ENCODE measurements at regions not wholly inside any gene's neighbourhood (a gene's known extent, or its start where the extent isn't known, plus 50 kb on each side); places are given as distances from the start of the nearest gene placed in this dataset.

DNA sequence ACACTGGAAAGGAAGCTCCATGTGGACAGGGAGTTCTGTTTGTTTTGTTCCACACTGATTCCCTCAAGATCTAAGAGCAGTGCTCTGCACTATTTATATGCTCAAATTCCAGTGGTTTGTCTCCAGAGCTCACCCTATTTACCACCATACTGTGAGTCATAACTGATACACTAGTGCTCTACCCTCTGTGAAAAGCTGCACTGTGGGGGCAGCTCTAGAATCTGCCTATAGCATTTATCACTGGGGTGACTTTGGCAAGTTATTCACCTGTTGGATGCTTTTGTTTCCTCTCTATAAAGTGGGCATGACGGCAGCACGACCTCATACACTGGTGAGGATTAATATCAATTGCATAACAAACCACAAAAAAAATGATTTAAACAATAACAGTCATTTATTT, 307.8 kb downstream of the NR2F1-AS1 start:
- no peak for DNase-seq

DNA sequence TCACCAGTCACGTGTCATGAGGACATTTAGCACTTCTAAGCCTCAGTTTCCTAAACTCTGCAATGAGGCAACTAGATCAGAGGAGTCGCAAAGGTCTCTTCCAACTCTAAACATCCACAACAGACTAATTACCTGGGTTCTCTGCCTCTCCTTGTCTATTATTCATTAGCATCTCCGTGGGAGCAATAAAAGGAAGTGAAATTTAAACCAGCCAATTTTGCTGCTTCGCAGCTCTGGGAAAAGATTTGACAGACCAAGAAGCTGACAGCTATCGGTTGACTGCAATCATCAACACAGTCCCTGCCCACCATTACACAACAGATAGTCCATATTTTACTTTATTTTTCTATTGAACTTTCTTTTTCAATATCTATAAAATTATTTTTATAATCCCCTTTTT, 308.9 kb downstream of the NR2F1-AS1 start:
- no peak for DNase-seq

DNA sequence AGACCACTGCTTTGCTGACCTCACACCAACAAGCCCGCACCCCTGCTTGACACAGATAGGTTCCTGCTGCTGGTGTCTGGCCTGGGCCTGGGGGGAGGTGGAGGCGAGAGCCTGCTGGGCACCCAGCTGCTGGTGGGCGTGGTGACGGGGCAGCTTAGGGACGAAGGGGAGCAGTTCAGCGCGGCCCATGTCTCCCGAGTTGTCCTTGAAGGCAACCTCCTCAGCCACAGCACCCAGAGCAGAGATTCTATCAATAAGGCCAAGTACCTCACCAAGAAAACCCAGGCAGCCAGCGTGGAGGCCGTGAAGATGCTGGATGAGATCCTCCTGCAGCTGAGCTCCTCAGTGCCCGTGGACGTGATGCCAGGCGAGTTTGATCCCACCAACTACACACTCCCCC, 313.3 kb downstream of the NR2F1-AS1 start:
- no peak for DNase-seq

DNA sequence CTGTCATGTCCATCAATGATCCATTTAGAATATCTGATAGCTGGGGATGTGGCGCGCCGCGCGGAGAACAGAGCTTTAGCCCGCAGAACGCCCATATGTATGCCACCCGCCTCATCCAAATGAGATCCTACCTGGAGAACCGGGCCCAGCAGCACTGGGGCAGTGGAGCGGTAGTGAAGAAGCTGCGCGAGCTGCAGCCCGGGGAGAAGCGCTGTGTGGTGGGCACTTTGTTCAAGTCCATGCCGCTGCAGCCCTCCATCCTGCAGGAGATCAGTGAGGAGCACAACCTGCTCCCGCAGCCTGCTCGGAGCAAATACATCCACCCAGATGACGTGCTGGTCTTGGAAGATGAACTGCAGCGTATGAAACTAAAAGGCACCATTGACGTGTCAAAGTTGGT, 313.7 kb downstream of the NR2F1-AS1 start:
- DNase-seq: no peak

DNA sequence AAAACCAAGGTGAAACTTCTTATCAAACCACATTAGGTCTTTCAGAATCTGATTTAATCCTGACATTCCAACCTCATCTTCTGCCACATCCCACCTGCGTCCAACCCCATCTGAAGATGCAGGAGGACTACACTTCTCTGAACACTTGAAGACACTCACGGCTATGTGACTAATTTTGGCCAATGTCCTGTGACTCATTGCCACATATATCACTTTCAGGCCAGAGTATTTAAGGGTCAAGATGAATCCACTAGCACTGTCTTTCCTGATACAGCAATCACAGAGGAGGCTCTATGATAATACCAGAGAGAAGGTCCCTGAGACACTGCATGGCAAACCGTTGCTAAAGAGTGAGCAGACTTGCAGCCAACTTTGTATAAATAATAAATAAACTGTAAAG, 323.4 kb downstream of the NR2F1-AS1 start:
- no peak for DNase-seq

DNA sequence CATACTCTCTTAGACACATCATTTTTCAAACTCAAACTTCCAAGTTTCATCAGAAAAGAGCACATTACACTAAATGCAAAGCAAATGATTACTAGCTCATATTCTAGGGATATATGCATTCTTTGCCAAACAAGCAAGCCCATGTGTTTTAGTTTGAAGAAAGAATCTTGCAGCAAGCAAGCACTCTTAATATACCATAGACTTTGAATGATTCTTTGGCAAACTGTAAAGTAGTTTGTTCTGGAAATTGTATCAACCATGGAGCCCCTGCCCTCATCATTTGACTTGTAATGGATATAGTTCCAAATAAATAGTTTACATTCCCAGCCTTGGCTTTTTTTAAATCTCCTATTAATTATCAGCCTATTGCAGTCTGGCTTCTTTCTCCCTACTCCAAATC, 325.2 kb downstream of the NR2F1-AS1 start:
- DNase-seq: no peak

DNA sequence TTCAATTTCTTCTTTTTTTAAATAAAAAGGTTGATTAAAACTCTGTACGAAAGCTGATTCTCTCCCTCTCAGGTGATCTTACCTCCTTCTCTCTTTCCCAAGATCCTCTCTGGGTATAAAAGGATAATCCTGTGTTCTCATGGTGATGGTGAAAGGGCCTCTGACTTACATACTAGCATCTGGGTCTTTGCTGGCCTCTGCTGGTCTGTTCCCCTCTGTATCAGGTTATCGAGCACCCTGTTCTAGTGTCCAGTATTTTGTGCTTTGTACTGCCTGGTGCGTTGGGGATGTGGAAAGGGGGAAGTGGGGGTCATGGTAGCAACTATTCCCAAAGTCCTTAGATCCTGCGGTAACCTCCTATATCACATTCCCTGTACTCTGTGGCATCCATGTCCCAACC, 328.9 kb downstream of the NR2F1-AS1 start:
- DNase-seq: no peak

DNA sequence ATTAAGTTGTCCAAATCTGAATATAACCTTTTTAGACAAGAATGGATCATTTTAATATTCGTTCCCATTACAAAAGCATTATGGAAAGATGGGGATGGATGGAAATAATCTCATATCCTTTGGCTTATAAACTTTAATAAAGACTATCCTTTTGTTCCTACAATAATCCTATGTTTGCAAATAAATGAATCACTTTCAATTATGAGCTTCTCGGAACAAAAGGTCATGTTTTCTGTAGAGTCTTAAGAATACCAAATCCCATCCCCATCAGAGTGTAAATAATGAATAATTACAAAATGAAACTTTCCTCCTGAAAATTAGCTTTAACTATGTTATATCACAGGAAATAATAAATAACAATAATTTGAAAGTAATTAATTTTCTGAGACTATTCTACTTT, 329.7 kb downstream of the NR2F1-AS1 start:
- no peak for DNase-seq

DNA sequence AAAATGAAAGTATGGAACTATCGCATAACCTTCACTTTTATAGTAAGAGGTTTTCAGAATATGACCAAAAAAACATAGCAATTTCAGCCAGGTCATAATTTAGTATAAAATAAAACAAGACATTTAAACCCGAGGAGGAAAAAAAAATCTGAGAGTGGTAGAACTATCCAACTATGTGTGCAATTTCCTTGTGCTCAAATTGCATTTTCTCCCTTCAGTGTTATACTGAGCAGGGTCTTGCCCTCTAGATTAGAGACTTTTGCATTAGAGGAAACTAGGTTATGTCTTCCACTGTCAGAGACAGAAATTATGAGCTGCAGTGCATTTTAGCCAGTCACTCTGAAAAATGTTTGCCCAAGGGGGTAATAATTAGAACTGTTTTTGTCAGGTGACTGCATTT, 330.6 kb downstream of the NR2F1-AS1 start:
- no peak for DNase-seq

DNA sequence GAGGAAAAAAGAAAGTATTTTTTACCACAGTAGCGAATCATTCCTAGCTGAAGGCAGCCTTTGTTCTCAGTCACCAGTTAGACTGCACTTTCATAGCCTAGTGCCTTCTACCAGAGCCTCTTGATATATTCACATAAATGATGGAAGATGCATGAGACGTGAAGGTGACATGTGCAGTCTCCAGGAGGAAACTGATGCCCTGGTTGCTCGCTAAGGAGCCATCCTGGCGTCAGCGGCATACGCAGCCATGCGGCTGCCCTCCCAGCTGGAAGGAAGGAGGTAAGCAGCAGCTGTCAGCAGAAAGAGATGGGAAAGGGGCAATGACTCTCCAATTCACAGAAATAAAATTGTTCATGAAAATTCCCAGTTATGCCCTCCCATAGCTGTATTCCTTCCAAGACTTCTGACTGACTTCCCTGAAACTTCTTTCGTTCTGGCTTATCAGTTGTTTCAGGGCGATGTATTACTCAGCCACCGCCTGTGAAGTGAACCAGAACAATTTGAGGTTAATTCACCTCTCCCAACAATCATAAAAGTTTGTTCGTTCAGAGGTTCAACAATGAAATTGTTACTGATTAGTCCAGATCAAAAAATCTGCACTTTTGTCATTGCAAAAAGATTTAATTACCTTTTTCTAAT, 331.2 kb downstream of the NR2F1-AS1 start:
- no peak for DNase-seq

DNA sequence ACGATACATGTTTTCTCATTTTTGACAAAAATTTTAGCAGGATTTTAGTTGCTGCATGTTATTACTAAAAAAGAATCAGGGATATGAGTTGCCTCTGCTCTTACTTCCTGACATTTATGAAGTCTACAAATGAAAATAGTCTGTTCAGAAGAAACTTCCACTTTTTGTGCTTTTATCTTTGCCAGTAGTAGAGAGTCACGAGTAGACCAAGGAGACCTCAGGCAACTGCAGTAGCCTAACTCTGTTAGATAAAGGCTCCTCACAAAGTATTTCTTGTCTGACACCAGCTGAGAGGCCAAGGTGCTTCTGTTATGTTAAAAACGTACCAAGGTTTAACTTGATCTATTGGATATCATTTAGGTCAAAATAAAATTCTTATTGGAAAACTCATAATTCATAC, 333.9 kb downstream of the NR2F1-AS1 start:
- DNase-seq: no peak

DNA sequence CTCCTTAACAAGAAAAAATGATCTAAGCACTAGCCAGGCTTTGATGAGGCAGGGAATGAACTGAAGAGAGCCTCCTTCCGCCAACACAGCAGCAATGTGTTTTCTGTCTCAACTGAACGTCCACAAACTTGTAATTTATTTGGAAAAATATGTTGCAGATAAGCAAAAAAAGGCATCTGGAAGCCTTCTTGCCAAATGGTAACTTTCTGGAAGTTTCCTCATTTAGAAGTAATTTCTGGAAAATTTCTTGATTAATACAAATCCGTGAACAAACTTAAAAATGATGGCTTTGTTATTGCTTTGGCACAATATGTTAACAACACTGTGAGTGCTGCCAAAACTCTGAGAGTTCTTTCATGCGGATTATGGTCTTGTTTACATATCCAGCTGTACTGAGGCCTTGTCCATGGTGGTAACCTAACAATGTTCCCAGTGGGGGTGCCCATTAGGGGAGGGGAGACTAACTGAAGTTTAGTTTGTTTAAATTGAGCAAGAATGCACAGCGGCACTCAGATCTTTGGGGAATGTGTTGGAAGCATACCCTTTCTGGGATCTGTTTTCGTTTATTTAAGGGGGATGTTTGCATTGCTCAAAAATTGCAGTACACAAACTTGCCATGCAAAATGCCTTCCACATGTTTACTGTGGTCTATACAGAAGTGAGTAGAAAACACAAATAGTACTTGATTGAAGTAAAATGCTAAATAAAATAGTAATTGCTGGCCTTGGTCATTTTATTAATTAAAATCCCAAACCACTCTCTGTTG, 334.7 kb downstream of the NR2F1-AS1 start:
- no peak for DNase-seq

DNA sequence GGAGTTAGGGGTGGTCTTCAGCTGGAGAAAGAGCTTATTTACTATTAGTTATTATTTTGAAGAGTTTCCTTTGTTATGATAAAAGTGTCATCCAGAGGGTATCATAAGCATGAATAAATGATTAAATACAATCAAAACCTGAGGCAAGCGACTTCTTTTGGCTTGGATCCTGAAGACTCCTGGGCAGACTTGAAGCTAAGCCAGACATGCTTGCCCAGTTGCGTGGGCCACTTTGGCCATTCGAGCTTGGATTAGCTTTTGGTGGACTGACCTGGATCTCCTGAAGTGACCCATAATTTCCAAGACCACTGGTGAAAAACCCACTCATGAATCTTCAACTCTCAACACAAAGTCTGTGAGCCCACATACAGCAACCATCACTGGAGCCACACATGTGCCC, 335.8 kb downstream of the NR2F1-AS1 start:
- DNase-seq: no peak

DNA sequence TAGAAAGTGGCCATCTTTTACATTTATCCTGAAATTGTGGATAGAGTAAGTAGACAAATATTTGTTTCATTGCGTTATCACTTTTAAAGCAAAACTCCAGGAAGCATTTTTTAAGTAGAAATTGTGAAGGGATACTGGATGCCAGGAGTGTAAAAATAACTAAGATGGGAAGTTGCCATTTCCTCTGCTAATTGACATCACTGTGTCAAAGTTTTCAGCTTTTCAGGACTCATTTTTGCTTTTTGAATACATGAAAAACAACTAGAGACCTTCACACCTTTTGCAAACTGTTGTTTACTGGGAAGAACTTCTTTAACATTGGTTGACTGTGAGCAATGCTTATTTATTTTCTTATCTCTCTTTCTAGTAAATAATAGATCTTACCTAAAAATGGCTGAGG, 337.5 kb downstream of the NR2F1-AS1 start:
- DNase-seq: no peak

DNA sequence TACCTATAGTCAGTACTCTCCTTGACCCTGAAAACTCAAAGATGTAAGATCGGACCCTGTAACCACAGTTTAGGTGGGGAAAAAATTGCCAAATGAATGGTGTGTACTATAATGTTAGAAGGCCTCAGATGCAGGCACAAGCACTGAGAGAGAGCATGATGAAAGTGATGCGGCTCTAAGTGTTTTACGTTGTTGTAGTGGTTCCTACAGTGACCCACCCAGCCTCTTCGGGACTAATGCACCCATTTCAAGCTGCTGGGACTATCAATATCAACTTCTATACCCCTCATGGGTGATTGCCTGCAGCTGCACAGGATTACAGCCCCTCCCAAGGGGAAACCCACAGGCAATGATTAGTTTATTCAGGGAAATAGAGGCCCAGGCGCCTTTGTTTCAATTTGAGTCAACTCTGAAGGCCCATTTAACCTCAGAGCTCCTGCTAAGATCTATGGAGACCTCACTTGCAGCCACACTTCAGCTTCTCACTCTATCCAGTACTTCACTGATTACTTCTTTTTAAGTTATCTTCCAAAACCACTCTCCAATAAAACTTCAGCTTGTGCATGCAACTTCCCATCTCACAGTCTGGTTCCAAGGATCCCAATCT, 340.7 kb downstream of the NR2F1-AS1 start:
- no peak for DNase-seq

DNA sequence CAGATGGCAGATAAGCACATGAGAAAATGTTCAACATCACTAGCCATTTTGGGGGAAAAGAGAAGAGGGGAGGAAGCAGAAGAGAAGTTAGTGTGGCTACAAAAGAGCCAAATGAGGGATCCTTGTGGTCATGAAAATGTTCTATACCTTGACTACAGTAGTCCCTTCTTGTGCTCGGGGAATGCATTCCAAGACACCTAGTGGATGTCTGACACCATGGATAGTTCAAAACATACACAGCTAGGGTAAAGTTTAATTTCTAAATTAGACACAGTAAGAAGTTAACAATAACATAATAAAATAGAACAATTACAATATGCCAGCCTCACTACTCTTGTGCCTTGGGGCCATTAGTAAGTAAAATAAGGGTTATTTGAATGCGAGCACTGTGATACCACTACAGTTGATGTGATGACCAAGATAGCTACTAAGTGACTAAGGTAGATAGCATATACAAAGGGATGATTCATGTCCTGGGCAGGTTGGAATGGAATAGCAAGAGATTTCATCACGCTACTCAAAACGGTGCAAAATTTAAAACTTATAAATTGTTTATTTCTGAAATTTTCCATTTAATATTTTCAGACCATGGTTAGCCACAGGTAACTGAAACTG, 344.1 kb downstream of the NR2F1-AS1 start:
- DNase-seq: no peak

DNA sequence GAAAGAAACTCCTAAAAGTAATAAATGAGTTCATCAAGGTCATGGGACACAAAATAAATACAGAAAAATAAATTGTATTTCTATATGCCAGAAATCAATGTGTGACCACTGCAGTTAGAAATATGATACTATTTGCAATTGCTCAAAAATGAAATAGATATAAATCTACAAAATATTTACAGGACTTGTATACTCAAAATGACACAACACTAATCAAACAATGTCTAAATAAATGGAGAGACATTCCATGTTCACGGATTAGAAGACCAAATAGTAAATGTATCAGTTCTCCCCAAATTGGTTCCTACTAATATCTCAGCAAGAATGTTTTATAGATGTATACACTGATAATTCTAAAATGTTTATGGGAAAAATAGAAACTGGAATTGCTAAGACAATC, 345.3 kb downstream of the NR2F1-AS1 start:
- no peak for DNase-seq

DNA sequence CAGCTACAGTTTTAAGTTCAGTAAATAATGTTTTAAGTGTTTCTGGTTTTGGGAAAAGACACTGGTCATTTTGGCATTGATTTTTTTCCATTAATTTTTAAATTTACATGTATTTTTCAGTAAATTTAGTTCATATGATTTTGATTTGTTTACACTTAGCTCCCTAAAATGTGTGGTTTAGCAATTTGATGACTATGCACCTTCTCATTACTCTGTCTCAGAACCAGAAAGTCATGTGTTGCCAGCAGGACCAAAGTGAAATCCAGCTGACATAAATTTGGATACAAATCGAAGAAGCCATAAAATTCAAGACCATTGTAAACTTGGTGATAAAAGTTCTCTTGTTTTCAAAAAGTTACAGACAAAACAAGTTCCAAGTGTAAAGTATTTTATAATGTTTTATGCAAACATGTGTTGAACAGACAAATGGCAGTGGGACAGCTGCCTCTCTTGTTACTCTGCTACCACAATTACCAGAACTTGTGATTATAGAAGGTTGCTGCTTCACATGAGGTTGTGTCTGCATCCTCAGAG, 354.8 kb downstream of the NR2F1-AS1 start:
- no peak for DNase-seq

DNA sequence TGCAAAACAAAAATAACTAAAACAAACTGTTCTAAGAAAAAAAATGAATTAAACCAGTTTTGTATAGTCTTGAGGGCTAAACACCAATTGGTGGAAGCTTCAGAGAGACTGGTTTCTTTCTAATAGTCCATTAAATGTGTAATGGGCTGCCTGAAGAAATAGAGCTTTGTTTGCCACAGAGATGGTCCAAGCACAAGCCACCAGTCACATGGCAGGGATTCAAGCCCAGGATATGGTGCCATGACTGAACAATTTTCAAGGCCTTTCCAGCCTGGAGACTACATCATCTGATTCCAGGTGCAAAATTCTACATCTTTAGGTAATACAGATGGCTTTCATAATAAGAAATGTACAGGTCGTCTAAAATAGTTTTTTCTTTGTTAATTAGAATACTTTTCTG, 355.3 kb downstream of the NR2F1-AS1 start:
- DNase-seq: no peak

DNA sequence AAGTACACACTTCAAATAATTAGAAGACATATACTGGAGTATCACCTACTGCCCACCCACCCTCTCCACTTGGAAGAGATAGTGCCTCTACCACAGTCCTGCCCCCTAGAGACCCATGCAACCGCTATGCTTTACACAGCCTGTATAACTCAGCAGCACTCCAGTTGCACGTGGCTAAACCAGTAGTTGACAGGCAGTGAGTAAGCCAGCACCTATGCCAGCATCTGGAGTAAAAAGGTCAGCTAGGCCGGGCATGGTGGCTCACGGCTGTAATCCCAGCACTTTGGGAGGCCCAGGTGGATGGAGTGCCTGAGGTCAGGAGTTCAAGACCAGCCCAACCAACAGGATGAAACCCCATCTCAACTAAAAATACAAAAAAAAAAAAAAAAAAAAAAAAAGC, 356.4 kb downstream of the NR2F1-AS1 start:
- no peak for DNase-seq

DNA sequence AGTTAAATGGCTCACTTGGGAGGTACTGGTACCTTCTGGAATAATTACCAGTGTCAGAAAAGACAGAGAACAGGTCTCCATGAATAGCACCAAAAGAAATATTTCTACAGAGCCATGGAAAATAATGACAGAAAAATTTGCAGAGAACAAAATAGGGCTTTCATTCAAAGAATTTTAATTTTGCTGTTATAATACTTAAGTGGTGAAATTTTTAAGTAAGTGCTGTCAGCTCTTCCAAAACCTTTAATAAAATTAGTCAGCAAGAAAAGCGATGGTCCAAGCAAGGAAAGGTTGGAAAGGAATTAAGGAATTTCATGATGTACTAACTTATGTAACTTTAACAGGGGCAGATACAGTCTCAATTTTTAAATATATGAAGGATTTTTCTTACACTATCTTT, 359.2 kb downstream of the NR2F1-AS1 start:
- DNase-seq: no peak

DNA sequence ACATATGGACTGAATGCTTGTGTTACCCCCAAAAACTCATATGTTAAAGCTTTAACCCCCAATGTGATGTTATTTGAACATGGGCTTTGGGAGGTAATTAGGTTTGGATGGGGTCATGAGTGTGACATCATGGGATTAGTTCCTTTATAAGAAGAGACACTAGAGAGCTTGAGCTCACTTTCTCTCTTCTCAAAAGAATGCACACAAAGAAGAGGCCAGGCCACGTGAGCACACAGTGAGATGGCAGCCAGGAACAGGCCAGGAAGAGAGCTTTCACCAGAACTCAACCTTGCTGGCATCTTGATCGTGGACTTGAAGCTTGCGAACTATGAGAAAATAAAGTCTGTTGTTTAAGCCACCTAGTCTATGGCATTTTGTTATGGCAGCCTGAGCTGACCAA, 360.6 kb downstream of the NR2F1-AS1 start:
- DNase-seq: no peak

DNA sequence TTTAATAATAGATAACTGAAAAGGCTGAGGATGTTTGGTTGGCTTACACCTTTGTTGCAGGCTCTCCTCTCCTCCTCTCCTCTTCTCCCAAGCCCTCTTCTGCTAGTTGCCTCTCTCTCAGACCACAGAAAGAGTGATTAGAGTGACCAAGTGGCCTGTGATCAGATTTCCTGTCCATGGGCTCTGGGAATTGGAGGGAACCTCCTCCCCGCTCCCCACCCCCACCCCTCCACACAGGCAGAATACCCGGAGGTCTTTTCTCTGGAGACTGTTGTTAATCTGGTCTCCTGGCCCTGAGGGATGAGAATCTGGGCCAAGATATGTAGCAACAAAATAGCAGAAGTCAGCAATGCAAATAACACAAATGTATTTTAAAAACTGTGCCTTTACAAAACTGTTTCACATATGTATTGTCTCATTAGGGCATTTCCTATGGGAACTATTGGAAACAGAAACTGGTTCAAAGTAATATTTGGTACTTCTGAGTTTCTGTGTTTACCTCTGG, 361.3 kb downstream of the NR2F1-AS1 start:
- DNase-seq: no peak

Measured in NCI-H524 treated with DMSO at 0.1 percent for 48 hours (cell line).